ENCODE measurements at regions not wholly inside any gene's neighbourhood (a gene's known extent, or its start where the extent isn't known, plus 50 kb on each side); places are given as distances from the start of the nearest gene placed in this dataset.

DNA sequence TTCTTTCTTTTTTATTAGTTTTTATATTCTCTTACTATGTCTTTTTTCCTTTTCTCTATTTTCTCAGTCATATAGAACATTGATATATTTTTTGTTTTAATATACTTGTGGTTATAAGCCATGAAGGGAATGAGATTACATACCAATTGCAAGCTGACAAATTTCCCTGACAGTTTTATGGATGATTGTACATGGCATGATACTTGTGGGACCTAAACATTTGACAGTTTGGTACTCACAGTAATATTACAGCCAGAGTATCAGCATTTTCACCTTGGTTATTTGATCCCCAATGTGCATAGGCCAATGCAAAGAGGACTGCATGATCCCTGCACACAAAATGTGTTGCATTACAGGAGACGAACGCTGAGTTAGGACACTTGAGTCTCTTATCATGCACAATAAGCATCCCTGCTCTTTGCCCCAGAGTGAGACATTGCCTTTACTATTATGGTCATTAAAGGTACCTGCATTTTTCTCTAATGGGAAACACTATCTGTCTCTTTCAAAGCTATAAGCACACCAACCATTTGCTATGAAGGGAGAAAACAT, 713.4 kb upstream of the PCDH20 start:
- no peak for ATAC-seq
- H3K4me1 Mint-ChIP-seq, result peaks cover 16% of the 10 kb centered on the region
- H3K36me3 Mint-ChIP-seq (ENCODE audit: low read depth), result no peaks in the 10 kb centered on the region

More for the DNA sequence above, 713.4 kb upstream of the PCDH20 start:
- Histone ChIP-seq H2AFZ (0 out of 2 replicates have a peak overlapping the region, but pooled peaks have one; percentile 38), H3K9me2 (ENCODE audit: insufficient read depth) (0 out of 2 replicates have a peak, but pooled peaks cover 3% of the 10 kb centered on the region), H3K79me2 (replicated peaks; ENCODE audit: insufficient read depth) (no peaks in the 10 kb centered on the region), H3K27me3 (ENCODE audit: insufficient read depth) (no peaks in the 10 kb centered on the region), H3K4me2 (no peak overlapping the region), H3K36me3 (ENCODE audit: insufficient read depth) (no peaks in the 10 kb centered on the region), H3K4me3 (no peak overlapping the region), H3K27ac (ENCODE audit: low read depth) (no peak overlapping the region), H3F3A (replicated peaks; ENCODE audit: low read depth) (no peaks in the 10 kb centered on the region), H4K20me1 (replicated peaks; ENCODE audit: insufficient read depth) (no peaks in the 10 kb centered on the region), H3K4me1 (ENCODE audit: insufficient read depth) (no peaks in the 10 kb centered on the region)
- H3K27me3 Mint-ChIP-seq (ENCODE audit: insufficient read depth, low read depth, poor library complexity), result no peaks in the 10 kb centered on the region
- H3K27ac Mint-ChIP-seq, result no peak overlapping the region
- TF ChIP-seq JUNB (IDR thresholded peaks at IDR 0.05; ENCODE audit: unreplicated experiment) (no peak), CREB1 (CRISPR knock-in tag; IDR thresholded peaks at IDR 0.05; ENCODE audit: low read depth) (no peak), ZNF331 (CRISPR knock-in tag; IDR thresholded peaks at IDR 0.05; ENCODE audit: low read depth) (no peak), STAT1 (IDR thresholded peaks at IDR 0.05; ENCODE audit: unreplicated experiment) (no peak), EZH2 (IDR thresholded peaks at IDR 0.05; ENCODE audit: low read depth, unreplicated experiment) (no peak), ZNF114 (CRISPR knock-in tag; IDR thresholded peaks at IDR 0.05) (no peak), ETS1 (IDR thresholded peaks at IDR 0.05) (no peak), NANOG (IDR thresholded peaks at IDR 0.05; ENCODE audit: borderline replicate concordance) (no peak), POLR2AphosphoS5 (IDR thresholded peaks at IDR 0.05; ENCODE audit: low read depth) (no peak), EZH2phosphoT487 (IDR thresholded peaks at IDR 0.05; ENCODE audit: unreplicated experiment) (no peak)
- TF ChIP-seq, protein P1, sequence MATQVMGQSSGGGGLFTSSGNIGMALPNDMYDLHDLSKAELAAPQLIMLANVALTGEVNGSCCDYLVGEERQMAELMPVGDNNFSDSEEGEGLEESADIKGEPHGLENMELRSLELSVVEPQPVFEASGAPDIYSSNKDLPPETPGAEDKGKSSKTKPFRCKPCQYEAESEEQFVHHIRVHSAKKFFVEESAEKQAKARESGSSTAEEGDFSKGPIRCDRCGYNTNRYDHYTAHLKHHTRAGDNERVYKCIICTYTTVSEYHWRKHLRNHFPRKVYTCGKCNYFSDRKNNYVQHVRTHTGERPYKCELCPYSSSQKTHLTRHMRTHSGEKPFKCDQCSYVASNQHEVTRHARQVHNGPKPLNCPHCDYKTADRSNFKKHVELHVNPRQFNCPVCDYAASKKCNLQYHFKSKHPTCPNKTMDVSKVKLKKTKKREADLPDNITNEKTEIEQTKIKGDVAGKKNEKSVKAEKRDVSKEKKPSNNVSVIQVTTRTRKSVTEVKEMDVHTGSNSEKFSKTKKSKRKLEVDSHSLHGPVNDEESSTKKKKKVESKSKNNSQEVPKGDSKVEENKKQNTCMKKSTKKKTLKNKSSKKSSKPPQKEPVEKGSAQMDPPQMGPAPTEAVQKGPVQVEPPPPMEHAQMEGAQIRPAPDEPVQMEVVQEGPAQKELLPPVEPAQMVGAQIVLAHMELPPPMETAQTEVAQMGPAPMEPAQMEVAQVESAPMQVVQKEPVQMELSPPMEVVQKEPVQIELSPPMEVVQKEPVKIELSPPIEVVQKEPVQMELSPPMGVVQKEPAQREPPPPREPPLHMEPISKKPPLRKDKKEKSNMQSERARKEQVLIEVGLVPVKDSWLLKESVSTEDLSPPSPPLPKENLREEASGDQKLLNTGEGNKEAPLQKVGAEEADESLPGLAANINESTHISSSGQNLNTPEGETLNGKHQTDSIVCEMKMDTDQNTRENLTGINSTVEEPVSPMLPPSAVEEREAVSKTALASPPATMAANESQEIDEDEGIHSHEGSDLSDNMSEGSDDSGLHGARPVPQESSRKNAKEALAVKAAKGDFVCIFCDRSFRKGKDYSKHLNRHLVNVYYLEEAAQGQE (IDR thresholded peaks at IDR 0.05; ENCODE audit: unreplicated experiment), result no peak
- TF ChIP-seq, protein P2, sequence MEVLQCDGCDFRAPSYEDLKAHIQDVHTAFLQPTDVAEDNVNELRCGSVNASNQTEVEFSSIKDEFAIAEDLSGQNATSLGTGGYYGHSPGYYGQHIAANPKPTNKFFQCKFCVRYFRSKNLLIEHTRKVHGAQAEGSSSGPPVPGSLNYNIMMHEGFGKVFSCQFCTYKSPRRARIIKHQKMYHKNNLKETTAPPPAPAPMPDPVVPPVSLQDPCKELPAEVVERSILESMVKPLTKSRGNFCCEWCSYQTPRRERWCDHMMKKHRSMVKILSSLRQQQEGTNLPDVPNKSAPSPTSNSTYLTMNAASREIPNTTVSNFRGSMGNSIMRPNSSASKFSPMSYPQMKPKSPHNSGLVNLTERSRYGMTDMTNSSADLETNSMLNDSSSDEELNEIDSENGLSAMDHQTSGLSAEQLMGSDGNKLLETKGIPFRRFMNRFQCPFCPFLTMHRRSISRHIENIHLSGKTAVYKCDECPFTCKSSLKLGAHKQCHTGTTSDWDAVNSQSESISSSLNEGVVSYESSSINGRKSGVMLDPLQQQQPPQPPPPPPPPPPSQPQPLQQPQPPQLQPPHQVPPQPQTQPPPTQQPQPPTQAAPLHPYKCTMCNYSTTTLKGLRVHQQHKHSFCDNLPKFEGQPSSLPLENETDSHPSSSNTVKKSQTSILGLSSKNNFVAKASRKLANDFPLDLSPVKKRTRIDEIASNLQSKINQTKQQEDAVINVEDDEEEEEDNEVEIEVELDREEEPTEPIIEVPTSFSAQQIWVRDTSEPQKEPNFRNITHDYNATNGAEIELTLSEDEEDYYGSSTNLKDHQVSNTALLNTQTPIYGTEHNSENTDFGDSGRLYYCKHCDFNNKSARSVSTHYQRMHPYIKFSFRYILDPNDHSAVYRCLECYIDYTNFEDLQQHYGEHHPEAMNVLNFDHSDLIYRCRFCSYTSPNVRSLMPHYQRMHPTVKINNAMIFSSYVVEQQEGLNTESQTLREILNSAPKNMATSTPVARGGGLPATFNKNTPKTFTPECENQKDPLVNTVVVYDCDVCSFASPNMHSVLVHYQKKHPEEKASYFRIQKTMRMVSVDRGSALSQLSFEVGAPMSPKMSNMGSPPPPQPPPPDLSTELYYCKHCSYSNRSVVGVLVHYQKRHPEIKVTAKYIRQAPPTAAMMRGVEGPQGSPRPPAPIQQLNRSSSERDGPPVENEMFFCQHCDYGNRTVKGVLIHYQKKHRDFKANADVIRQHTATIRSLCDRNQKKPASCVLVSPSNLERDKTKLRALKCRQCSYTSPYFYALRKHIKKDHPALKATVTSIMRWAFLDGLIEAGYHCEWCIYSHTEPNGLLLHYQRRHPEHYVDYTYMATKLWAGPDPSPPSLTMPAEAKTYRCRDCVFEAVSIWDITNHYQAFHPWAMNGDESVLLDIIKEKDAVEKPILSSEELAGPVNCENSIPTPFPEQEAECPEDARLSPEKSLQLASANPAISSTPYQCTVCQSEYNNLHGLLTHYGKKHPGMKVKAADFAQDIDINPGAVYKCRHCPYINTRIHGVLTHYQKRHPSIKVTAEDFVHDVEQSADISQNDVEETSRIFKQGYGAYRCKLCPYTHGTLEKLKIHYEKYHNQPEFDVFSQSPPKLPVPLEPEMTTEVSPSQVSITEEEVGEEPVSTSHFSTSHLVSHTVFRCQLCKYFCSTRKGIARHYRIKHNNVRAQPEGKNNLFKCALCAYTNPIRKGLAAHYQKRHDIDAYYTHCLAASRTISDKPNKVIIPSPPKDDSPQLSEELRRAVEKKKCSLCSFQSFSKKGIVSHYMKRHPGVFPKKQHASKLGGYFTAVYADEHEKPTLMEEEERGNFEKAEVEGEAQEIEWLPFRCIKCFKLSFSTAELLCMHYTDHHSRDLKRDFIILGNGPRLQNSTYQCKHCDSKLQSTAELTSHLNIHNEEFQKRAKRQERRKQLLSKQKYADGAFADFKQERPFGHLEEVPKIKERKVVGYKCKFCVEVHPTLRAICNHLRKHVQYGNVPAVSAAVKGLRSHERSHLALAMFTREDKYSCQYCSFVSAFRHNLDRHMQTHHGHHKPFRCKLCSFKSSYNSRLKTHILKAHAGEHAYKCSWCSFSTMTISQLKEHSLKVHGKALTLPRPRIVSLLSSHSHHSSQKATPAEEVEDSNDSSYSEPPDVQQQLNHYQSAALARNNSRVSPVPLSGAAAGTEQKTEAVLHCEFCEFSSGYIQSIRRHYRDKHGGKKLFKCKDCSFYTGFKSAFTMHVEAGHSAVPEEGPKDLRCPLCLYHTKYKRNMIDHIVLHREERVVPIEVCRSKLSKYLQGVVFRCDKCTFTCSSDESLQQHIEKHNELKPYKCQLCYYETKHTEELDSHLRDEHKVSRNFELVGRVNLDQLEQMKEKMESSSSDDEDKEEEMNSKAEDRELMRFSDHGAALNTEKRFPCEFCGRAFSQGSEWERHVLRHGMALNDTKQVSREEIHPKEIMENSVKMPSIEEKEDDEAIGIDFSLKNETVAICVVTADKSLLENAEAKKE (CRISPR knock-in tag; IDR thresholded peaks at IDR 0.05), result no peak
- TF ChIP-seq, protein P3, sequence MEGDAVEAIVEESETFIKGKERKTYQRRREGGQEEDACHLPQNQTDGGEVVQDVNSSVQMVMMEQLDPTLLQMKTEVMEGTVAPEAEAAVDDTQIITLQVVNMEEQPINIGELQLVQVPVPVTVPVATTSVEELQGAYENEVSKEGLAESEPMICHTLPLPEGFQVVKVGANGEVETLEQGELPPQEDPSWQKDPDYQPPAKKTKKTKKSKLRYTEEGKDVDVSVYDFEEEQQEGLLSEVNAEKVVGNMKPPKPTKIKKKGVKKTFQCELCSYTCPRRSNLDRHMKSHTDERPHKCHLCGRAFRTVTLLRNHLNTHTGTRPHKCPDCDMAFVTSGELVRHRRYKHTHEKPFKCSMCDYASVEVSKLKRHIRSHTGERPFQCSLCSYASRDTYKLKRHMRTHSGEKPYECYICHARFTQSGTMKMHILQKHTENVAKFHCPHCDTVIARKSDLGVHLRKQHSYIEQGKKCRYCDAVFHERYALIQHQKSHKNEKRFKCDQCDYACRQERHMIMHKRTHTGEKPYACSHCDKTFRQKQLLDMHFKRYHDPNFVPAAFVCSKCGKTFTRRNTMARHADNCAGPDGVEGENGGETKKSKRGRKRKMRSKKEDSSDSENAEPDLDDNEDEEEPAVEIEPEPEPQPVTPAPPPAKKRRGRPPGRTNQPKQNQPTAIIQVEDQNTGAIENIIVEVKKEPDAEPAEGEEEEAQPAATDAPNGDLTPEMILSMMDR (conservative IDR thresholded peaks at IDR 0.05; ENCODE audit: low read depth in 2 of 2), result no peak
- H3K9me3 Mint-ChIP-seq, result no peaks in the 10 kb centered on the region
- no peak overlapping the region for H3K4me3 Mint-ChIP-seq
- no peak for DNase-seq (ENCODE audit: low spot score)

Measured in GM23338 (cell line).